ENCODE measurements at regions not wholly inside any gene's neighbourhood (a gene's known extent, or its start where the extent isn't known, plus 50 kb on each side); places are given as distances from the start of the nearest gene placed in this dataset.

GRCh38 chr20:12159261-12159660 lies 241.6 kb downstream of the BTBD3 start:
- Histone ChIP-seq H3K4me1 (replicated peaks in 1 of 2; ENCODE audit: control insufficient read depth in 2 of 2, insufficient read depth in 2 of 2, low read length in 2 of 2) (no peaks in the 10 kb centered on the region), H4K20me1 (replicated peaks; ENCODE audit: control insufficient read depth, insufficient read depth, low read length) (no peaks in the 10 kb centered on the region), H3K4me2 (ENCODE audit: insufficient read depth, low read length) (no peak overlapping the region), H3K9me3 (replicated peaks; ENCODE audit: control insufficient read depth, insufficient read depth, low read depth, low read length) (no peaks in the 10 kb centered on the region), H3K27me3 (ENCODE audit: control insufficient read depth in 2 of 2, insufficient read depth in 2 of 2, low read length in 2 of 2) (no peaks in the 10 kb centered on the region), H2AFZ (ENCODE audit: low read depth, low read length) (no peak overlapping the region), H3K36me3 (ENCODE audit: control insufficient read depth, insufficient read depth, low read length) (no peaks in the 10 kb centered on the region), H3K27ac (ENCODE audit: extremely low read depth, low read depth, low read length) (no peak overlapping the region), H3K79me2 (ENCODE audit: control insufficient read depth, insufficient read depth, low read length) (no peaks in the 10 kb centered on the region), H3K9me1 (ENCODE audit: control insufficient read depth, insufficient read depth, low read length) (no peaks in the 10 kb centered on the region), H3K4me3 (no peak overlapping the region), H3K9ac (ENCODE audit: insufficient read depth in 1 of 2, low read depth in 2 of 2, low read length in 2 of 2) (no peak overlapping the region)
- FAIRE-seq (no peak), DNase-seq (ENCODE audit: extremely low read depth in 1 of 4, low spot score in 3 of 4) (no peak), ATAC-seq (no peak)
- in situ Hi-C loops (cut with MboI) = no loop called here
- CTCF ChIA-PET (ENCODE audit: low intra/inter-chr PET ratio) = no interaction called here
- intact Hi-C loops (cut with micrococcal nuclease) = no loop called here
- no TSS peak for BruUV-seq (replicated peaks)
- POLR2A ChIA-PET = no interaction called here
- WGBS (ENCODE audit: insufficient coverage, low coverage, missing lambda C conversion rate) = 7% methylated on average over 3 of the region's 6 CpGs
- TF ChIP-seq ZSCAN32 (CRISPR knock-in tag; IDR thresholded peaks at IDR 0.05) (no peak), PPARD (CRISPR knock-in tag; IDR thresholded peaks at IDR 0.05) (no peak), NELFE (IDR thresholded peaks at IDR 0.05; ENCODE audit: insufficient read depth, insufficient read length) (no peak), DACH1 (IDR thresholded peaks at IDR 0.05; ENCODE audit: partially characterized antibody) (no peak), IRF2 (CRISPR knock-in tag; IDR thresholded peaks at IDR 0.05) (no peak), MAZ (CRISPR knock-in tag; conservative IDR thresholded peaks at IDR 0.05 in 1 of 2, IDR thresholded peaks at IDR 0.05 in 1 of 2) (no peak), ETV5 (CRISPR knock-in tag; IDR thresholded peaks at IDR 0.05; ENCODE audit: low read depth) (no peak), ZBTB9 (CRISPR knock-in tag; IDR thresholded peaks at IDR 0.05) (no peak), PYGO2 (tag; IDR thresholded peaks at IDR 0.05) (no peak), ZNF143 (CRISPR knock-in tag; IDR thresholded peaks at IDR 0.05) (no peak), NFXL1 (CRISPR knock-in tag; IDR thresholded peaks at IDR 0.05) (no peak), KLF13 (tag; IDR thresholded peaks at IDR 0.05; ENCODE audit: borderline replicate concordance, low read depth) (no peak), POLR3G (IDR thresholded peaks at IDR 0.05; ENCODE audit: extremely low read depth, insufficient read length, insufficient replicate concordance) (no peak), BRF1 (IDR thresholded peaks at IDR 0.05; ENCODE audit: borderline replicate concordance, extremely low read depth, insufficient read length) (no peak)
- TF ChIP-seq, protein P1, sequence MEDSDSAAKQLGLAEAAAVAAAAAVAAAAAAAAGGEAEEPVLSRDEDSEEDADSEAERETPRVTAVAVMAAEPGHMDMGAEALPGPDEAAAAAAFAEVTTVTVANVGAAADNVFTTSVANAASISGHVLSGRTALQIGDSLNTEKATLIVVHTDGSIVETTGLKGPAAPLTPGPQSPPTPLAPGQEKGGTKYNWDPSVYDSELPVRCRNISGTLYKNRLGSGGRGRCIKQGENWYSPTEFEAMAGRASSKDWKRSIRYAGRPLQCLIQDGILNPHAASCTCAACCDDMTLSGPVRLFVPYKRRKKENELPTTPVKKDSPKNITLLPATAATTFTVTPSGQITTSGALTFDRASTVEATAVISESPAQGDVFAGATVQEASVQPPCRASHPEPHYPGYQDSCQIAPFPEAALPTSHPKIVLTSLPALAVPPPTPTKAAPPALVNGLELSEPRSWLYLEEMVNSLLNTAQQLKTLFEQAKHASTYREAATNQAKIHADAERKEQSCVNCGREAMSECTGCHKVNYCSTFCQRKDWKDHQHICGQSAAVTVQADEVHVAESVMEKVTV (CRISPR knock-in tag; IDR thresholded peaks at IDR 0.05) = no peak
- TF ChIP-seq, protein P2, sequence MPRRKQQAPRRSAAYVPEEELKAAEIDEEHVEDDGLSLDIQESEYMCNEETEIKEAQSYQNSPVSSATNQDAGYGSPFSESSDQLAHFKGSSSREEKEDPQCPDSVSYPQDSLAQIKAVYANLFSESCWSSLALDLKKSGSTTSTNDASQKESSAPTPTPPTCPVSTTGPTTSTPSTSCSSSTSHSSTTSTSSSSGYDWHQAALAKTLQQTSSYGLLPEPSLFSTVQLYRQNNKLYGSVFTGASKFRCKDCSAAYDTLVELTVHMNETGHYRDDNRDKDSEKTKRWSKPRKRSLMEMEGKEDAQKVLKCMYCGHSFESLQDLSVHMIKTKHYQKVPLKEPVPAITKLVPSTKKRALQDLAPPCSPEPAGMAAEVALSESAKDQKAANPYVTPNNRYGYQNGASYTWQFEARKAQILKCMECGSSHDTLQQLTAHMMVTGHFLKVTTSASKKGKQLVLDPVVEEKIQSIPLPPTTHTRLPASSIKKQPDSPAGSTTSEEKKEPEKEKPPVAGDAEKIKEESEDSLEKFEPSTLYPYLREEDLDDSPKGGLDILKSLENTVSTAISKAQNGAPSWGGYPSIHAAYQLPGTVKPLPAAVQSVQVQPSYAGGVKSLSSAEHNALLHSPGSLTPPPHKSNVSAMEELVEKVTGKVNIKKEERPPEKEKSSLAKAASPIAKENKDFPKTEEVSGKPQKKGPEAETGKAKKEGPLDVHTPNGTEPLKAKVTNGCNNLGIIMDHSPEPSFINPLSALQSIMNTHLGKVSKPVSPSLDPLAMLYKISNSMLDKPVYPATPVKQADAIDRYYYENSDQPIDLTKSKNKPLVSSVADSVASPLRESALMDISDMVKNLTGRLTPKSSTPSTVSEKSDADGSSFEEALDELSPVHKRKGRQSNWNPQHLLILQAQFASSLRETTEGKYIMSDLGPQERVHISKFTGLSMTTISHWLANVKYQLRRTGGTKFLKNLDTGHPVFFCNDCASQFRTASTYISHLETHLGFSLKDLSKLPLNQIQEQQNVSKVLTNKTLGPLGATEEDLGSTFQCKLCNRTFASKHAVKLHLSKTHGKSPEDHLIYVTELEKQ (CRISPR knock-in tag; IDR thresholded peaks at IDR 0.05) = no peak
